ENCODE measurements at regions not wholly inside any gene's neighbourhood (a gene's known extent, or its start where the extent isn't known, plus 50 kb on each side); places are given as distances from the start of the nearest gene placed in this dataset.

GRCh38 chr4:17018013-17018412 lies 119.6 kb upstream of the LDB2 start:
- no peak overlapping the region for H3K4ac ChIP-seq (ENCODE audit: low read depth, low read length)
- no peak overlapping the region for H2BK120ac ChIP-seq (ENCODE audit: low read depth, low read length)
- no peak overlapping the region for H3K4me3 ChIP-seq (ENCODE audit: low read length)
- H3K23ac ChIP-seq (ENCODE audit: low read length) = no peak overlapping the region
- WGBS (ENCODE audit: extremely low coverage, insufficient coverage, low lambda C conversion rate) = no CpG with 5 or more reads among the region's 3 CpGs
- no peaks in the 10 kb centered on the region for H3K27me3 ChIP-seq (ENCODE audit: insufficient read depth, low read length, poor library complexity)
- H3K9ac ChIP-seq (ENCODE audit: low read length) = no peak overlapping the region
- H3K56ac ChIP-seq (ENCODE audit: low read length) = no peak overlapping the region
- H3K18ac ChIP-seq (ENCODE audit: low read length) = no peak overlapping the region
- H2BK15ac ChIP-seq (replicated peaks; ENCODE audit: low read depth) = no peak overlapping the region
- DNase-seq = peak; percentile 63
- no peak overlapping the region for H4K5ac ChIP-seq (ENCODE audit: low read length)
- no peak overlapping the region for H3K27ac ChIP-seq (ENCODE audit: low read depth, low read length)
- H2AK5ac ChIP-seq (ENCODE audit: low read length) = no peak overlapping the region
- no peak overlapping the region for H4K8ac ChIP-seq (ENCODE audit: low read depth, low read length)
- H3K79me2 ChIP-seq (ENCODE audit: control insufficient read depth, insufficient read depth, low read length) = no peaks in the 10 kb centered on the region
- H3K4me2 ChIP-seq (ENCODE audit: low read length) = no peak overlapping the region
- H2BK5ac ChIP-seq (ENCODE audit: low read length) = no peak overlapping the region
- H3K4me1 ChIP-seq (ENCODE audit: control insufficient read depth, low read depth, low read length) = no peaks in the 10 kb centered on the region
- H3K36me3 ChIP-seq (ENCODE audit: control insufficient read depth, insufficient read depth, low read length) = no peaks in the 10 kb centered on the region
- H3K79me1 ChIP-seq (ENCODE audit: low read length) = no peaks in the 10 kb centered on the region

- H3K18ac ChIP-seq (ENCODE audit: low read length) = no peak overlapping the region
- no CpG with 5 or more reads among the region's 4 CpGs for WGBS (ENCODE audit: extremely low coverage, insufficient coverage, low lambda C conversion rate)
- no peaks in the 10 kb centered on the region for H3K79me2 ChIP-seq (ENCODE audit: control insufficient read depth, insufficient read depth, low read length)
- peak; percentile 72 for DNase-seq
- H3K4ac ChIP-seq (ENCODE audit: low read depth, low read length) = no peak overlapping the region
- H3K4me1 ChIP-seq (ENCODE audit: control insufficient read depth, low read depth, low read length) = no peaks in the 10 kb centered on the region
- H2BK120ac ChIP-seq (ENCODE audit: low read depth, low read length) = no peak overlapping the region
- H3K4me2 ChIP-seq (ENCODE audit: low read length) = no peak overlapping the region
- H3K36me3 ChIP-seq (ENCODE audit: control insufficient read depth, insufficient read depth, low read length) = no peaks in the 10 kb centered on the region
- no peak overlapping the region for H3K9ac ChIP-seq (ENCODE audit: low read length)
- no peaks in the 10 kb centered on the region for H3K79me1 ChIP-seq (ENCODE audit: low read length)
- H3K56ac ChIP-seq (ENCODE audit: low read length) = no peak overlapping the region
- H4K8ac ChIP-seq (ENCODE audit: low read depth, low read length) = no peak overlapping the region
- no peak overlapping the region for H2BK5ac ChIP-seq (ENCODE audit: low read length)
- H2BK15ac ChIP-seq (replicated peaks; ENCODE audit: low read depth) = no peak overlapping the region
- no peak overlapping the region for H2AK5ac ChIP-seq (ENCODE audit: low read length)
- no peak overlapping the region for H4K5ac ChIP-seq (ENCODE audit: low read length)
- no peak overlapping the region for H3K27ac ChIP-seq (ENCODE audit: low read depth, low read length)
- H3K23ac ChIP-seq (ENCODE audit: low read length) = no peak overlapping the region
- no peak overlapping the region for H3K4me3 ChIP-seq (ENCODE audit: low read length)
- no peaks in the 10 kb centered on the region for H3K27me3 ChIP-seq (ENCODE audit: insufficient read depth, low read length, poor library complexity)
Measured at GRCh38 chr4:17013382-17014006, 115.0 kb upstream of the LDB2 start.

GRCh38 chr4:17012451-17012850 lies 114.0 kb upstream of the LDB2 start:
- H3K36me3 ChIP-seq (ENCODE audit: control insufficient read depth, insufficient read depth, low read length) = no peaks in the 10 kb centered on the region
- peak overlapping the region; percentile 12 for H2BK15ac ChIP-seq (replicated peaks; ENCODE audit: low read depth)
- H4K5ac ChIP-seq (ENCODE audit: low read length) = no peak overlapping the region
- no peak overlapping the region for H3K4me2 ChIP-seq (ENCODE audit: low read length)
- H4K8ac ChIP-seq (ENCODE audit: low read depth, low read length) = no peak overlapping the region
- H2BK5ac ChIP-seq (ENCODE audit: low read length) = no peak overlapping the region
- peak overlapping the region; percentile 48 for H2BK120ac ChIP-seq (ENCODE audit: low read depth, low read length)
- no peak overlapping the region for H3K27ac ChIP-seq (ENCODE audit: low read depth, low read length)
- DNase-seq = no peak
- peak overlapping the region; percentile 6 for H3K4ac ChIP-seq (ENCODE audit: low read depth, low read length)
- no peaks in the 10 kb centered on the region for H3K79me1 ChIP-seq (ENCODE audit: low read length)
- H3K18ac ChIP-seq (ENCODE audit: low read length) = peak overlapping the region; percentile 76
- H2AK5ac ChIP-seq (ENCODE audit: low read length) = no peak overlapping the region
- H3K9ac ChIP-seq (ENCODE audit: low read length) = no peak overlapping the region
- no CpG with 5 or more reads among the region's 3 CpGs for WGBS (ENCODE audit: extremely low coverage, insufficient coverage, low lambda C conversion rate)
- no peak overlapping the region for H3K4me3 ChIP-seq (ENCODE audit: low read length)
- no peaks in the 10 kb centered on the region for H3K4me1 ChIP-seq (ENCODE audit: control insufficient read depth, low read depth, low read length)
- no peaks in the 10 kb centered on the region for H3K79me2 ChIP-seq (ENCODE audit: control insufficient read depth, insufficient read depth, low read length)
- no peak overlapping the region for H3K23ac ChIP-seq (ENCODE audit: low read length)
- no peaks in the 10 kb centered on the region for H3K27me3 ChIP-seq (ENCODE audit: insufficient read depth, low read length, poor library complexity)
- H3K56ac ChIP-seq (ENCODE audit: low read length) = no peak overlapping the region

- no peaks in the 10 kb centered on the region for H3K36me3 ChIP-seq (ENCODE audit: control insufficient read depth, insufficient read depth, low read length)
- no peak overlapping the region for H3K4me3 ChIP-seq (ENCODE audit: low read length)
- no peaks in the 10 kb centered on the region for H3K27me3 ChIP-seq (ENCODE audit: insufficient read depth, low read length, poor library complexity)
- H3K23ac ChIP-seq (ENCODE audit: low read length) = no peak overlapping the region
- no peak overlapping the region for H3K4ac ChIP-seq (ENCODE audit: low read depth, low read length)
- DNase-seq = no peak
- H3K4me1 ChIP-seq (ENCODE audit: control insufficient read depth, low read depth, low read length) = peaks cover 5% of the 10 kb centered on the region
- H2AK5ac ChIP-seq (ENCODE audit: low read length) = no peak overlapping the region
- no peaks in the 10 kb centered on the region for H3K79me2 ChIP-seq (ENCODE audit: control insufficient read depth, insufficient read depth, low read length)
- H2BK5ac ChIP-seq (ENCODE audit: low read length) = no peak overlapping the region
- no peak overlapping the region for H3K9ac ChIP-seq (ENCODE audit: low read length)
- no peaks in the 10 kb centered on the region for H3K79me1 ChIP-seq (ENCODE audit: low read length)
- H2BK120ac ChIP-seq (ENCODE audit: low read depth, low read length) = no peak overlapping the region
- WGBS (ENCODE audit: extremely low coverage, insufficient coverage, low lambda C conversion rate) = no CpG with 5 or more reads among the region's 13 CpGs
- no peak overlapping the region for H3K56ac ChIP-seq (ENCODE audit: low read length)
- H4K8ac ChIP-seq (ENCODE audit: low read depth, low read length) = no peak overlapping the region
- H4K5ac ChIP-seq (ENCODE audit: low read length) = no peak overlapping the region
- H3K18ac ChIP-seq (ENCODE audit: low read length) = peak overlapping the region; percentile 15
- H3K4me2 ChIP-seq (ENCODE audit: low read length) = no peak overlapping the region
- H3K27ac ChIP-seq (ENCODE audit: low read depth, low read length) = no peak overlapping the region
- H2BK15ac ChIP-seq (replicated peaks; ENCODE audit: low read depth) = peak overlapping the region; percentile 0
Measured at GRCh38 chr4:17010426-17011087, 112.1 kb upstream of the LDB2 start.

- no peaks in the 10 kb centered on the region for H3K79me2 ChIP-seq (ENCODE audit: control insufficient read depth, insufficient read depth, low read length)
- H2BK5ac ChIP-seq (ENCODE audit: low read length) = no peak overlapping the region
- peaks cover 8% of the 10 kb centered on the region for H3K4me1 ChIP-seq (ENCODE audit: control insufficient read depth, low read depth, low read length)
- H3K56ac ChIP-seq (ENCODE audit: low read length) = no peak overlapping the region
- no peaks in the 10 kb centered on the region for H3K36me3 ChIP-seq (ENCODE audit: control insufficient read depth, insufficient read depth, low read length)
- no peak overlapping the region for H3K4ac ChIP-seq (ENCODE audit: low read depth, low read length)
- H3K27me3 ChIP-seq (ENCODE audit: insufficient read depth, low read length, poor library complexity) = no peaks in the 10 kb centered on the region
- H3K4me3 ChIP-seq (ENCODE audit: low read length) = no peak overlapping the region
- H4K5ac ChIP-seq (ENCODE audit: low read length) = no peak overlapping the region
- H3K27ac ChIP-seq (ENCODE audit: low read depth, low read length) = no peak overlapping the region
- no peak overlapping the region for H3K9ac ChIP-seq (ENCODE audit: low read length)
- H2BK15ac ChIP-seq (replicated peaks; ENCODE audit: low read depth) = no peak overlapping the region
- WGBS (ENCODE audit: extremely low coverage, insufficient coverage, low lambda C conversion rate) = no CpG with 5 or more reads among the region's 10 CpGs
- H2AK5ac ChIP-seq (ENCODE audit: low read length) = no peak overlapping the region
- no peak overlapping the region for H4K8ac ChIP-seq (ENCODE audit: low read depth, low read length)
- no peak for DNase-seq
- H3K79me1 ChIP-seq (ENCODE audit: low read length) = no peaks in the 10 kb centered on the region
- H3K18ac ChIP-seq (ENCODE audit: low read length) = no peak overlapping the region
- H2BK120ac ChIP-seq (ENCODE audit: low read depth, low read length) = no peak overlapping the region
- no peak overlapping the region for H3K4me2 ChIP-seq (ENCODE audit: low read length)
- H3K23ac ChIP-seq (ENCODE audit: low read length) = no peak overlapping the region
Measured at GRCh38 chr4:17009871-17010367, 111.5 kb upstream of the LDB2 start.
